HG03045 (cell line): ENCODE measurements at regions not wholly inside any gene's neighbourhood (a gene's known extent, or its start where the extent isn't known, plus 50 kb on each side); places are given as distances from the start of the nearest gene placed in this dataset.
"Not testable (repeated sequence)": the region's sequence is repeated elsewhere in the genome, so short reads cannot be mapped to it uniquely, and the experiment has no call there.

Source experiments
- ATAC-seq: cut with Tn5 transposase; IDR thresholded peaks from one replicate; pipeline ENCODE4 v1.9.1; 2021; ENCODE audit warnings: mild to moderate bottlenecking, moderate library complexity; ENCODE audit not compliant: unreplicated experiment

GRCh38 chr6:170199716-170200115, 91.2 kb downstream of the DLL1 start:
- no peak for ATAC-seq

- ATAC-seq = no peak
Measured at GRCh38 chr6:170198298-170198697, 92.6 kb downstream of the DLL1 start.

DNA sequence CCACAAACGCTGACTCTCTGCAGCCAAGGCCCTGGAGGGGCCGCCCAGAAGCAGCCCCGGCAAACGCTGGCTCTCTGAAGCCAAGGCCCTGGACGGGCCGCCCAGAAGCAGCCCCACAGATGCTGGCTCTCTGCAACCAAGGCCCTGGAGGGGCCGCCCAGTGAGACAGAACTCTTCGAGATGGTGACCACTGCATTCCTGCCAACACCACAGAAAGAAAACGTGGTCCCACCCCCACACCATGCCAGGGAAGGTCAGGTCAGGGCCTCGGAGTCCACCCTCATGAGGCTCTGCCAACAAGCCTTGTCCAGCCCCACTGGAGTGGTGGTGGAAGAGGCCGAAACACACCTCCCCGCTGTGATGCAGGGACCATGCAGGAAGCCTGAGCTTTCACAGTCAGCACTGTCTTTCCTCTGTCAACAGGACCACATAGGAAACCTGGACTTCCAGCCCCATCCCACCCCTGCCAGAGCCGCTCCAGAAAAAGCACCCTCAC, 97.5 kb downstream of the DLL1 start:
- ATAC-seq = no peak

- no peak for ATAC-seq
Measured at GRCh38 chr6:170192905-170193304, 98.0 kb downstream of the DLL1 start.

DNA sequence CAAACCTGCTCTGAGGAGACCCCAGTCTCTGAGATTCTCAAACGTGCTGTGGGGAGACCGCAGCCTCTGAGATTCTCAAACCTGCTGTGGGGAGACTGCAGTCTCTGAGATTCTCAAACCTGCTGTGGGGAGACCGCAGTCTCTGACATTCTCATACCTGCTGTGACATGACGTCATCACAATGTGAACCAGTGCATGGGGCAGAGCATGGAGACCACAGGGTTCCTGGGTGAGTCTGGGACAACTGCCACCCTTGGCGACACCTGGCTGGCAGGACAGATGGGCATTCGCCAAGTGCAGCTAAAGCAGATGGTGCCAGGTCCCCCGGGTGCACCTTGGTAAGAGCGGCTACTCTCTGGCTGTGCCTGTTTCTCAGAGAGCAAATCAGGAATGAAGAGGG, 98.8 kb downstream of the DLL1 start:
- ATAC-seq = not testable (repeated sequence)

- ATAC-seq = no peak
Measured at GRCh38 chr6:170190046-170190445, 100.8 kb downstream of the DLL1 start.

DNA sequence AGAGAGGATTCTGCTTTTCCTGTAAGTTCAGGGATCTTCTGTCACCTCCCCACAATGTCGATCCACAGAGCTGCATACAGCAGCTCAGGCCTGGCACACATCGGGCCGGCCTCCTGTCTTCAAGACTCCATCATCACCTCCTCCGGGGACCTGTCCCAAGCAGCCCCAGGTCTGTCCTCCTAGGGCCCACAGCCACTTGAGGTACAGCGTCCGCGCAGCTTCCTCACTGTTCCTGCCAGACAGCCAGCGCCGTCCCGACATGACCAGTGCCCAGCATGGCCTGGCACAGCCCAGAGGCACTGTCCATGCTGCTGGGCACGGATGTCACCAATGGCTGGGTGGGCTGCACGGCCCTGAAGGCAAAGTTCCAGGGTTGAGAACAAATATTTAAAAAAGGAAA, 101.6 kb downstream of the DLL1 start:
- no peak for ATAC-seq

GRCh38 chr6:170188571-170189001, 102.3 kb downstream of the DLL1 start:
- ATAC-seq = no peak

DNA sequence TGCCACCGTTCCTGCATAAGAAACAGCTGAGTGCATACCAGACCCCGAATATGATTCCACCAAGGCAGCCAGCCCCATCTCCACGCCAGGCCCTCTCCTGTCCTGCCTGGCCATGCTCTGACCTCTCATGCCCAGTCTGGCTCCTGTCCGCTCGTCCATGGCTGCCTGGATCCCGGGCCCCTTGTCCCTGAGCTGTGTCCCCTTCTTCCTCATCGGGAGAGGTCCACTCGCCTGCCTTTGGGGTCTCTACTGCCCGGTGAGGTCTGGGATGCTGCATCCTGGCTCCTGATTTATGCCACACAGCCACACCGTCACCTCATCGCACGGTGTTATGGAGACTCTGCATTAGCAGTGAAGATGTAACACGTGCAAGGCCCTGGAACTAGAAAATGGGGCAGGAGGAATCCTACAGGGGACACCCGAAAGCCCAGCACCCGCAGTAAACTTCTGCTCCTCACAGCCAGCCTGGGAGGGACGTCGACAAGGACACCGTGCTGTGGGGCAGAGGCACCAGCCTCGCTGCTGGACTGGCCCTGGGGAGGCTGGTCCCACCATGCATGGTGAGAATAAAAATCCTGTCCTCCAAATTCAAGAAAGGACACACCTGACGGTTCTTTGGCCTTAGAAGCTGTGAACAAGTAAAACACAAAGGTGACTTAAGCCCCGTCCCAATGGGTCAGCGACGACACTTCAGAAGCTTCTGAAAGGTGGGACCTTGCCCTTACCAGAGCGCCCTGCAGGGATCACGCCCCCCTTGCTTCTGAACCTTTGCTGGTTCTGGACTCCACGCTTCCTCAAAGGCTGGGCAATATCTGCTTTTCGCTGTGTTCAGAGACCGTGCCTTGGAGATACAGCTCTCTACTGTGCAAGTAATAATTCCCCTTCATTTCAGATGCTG, 103.0 kb downstream of the DLL1 start:
- no peak for ATAC-seq

DNA sequence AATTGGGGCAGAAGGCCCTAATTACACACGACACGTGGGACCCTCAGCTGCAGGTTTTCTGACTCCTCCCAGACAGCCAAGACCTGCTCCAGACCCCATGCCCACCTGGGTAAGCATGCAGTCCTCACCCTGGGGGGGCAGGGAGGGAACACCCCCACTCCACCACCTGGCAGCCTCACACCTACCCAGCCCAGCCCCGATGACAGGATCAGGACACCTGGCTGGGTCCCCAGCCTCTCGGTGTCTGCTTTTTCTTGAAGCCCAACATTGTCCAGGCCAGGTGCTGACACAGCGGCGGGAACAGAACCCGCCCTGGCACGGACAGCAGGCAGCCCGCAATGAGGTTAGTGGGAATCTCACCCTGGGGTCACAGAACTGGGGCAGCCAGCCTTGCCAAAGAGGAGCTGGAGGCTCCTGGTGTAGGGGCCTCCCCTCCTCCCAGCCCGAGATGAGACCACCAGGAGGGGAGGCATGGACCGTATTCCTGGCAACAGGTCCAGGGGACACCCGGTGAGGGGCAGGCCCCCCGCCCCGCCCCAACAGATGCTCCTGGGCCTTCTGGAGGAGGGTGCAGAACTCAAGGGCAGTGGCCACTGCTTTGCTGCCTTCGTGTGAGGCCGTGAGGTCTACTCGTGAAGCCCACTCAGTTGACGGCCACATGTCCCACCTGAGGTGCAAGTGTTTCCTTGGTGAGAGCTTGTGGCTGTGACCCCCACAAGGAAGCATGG, 103.8 kb downstream of the DLL1 start:
- ATAC-seq = no peak

DNA sequence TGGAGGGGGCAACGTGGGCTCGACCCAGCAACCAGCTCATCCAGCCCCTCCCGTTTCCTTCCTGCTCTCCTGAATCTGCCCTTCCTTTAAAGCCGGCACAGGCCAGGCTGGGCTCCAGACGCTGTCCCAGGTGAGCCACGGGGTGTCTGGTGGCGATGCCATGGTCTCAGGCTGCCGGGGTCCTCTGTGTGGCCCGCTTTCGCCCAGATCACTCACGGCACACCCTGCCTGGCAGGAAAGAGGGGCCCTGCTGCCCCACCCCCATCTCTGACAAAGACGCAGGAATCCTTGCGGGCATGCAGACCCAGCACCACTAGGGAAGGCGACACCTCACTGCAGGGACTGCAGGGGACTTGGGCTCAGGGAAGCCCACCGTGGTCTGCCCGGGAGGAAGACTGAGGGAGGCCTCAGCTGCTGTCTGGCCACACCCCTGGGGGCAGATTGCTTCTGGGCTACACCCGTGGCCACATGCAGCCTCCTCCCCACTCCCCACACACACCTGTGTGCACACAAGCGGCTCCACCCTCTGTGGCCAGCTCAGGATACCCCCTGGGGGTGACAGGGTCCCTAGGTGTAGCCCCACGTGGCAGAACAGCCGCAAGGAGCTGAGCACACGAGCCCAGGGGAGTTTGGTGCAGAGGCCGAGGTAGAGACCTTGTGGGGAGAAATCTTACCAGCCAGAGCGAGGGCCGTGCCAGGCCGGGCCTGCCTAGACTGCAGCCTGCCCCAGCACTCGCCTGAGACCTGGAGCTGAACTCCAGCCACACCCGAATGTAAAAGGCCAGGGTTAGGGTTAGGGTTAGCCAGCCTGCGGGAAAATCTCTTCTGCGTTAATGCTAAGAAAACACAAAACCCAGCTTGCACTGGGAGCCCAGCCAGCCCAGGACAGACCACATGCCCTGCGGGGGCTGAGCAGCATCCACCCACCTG, 104.6 kb downstream of the DLL1 start:
- no peak for ATAC-seq

- ATAC-seq = no peak
Measured at GRCh38 chr6:170185175-170185978, 105.5 kb downstream of the DLL1 start.

GRCh38 chr6:170184316-170184715, 106.6 kb downstream of the DLL1 start:
- no peak for ATAC-seq

GRCh38 chr6:170183521-170183920, 107.4 kb downstream of the DLL1 start:
- no peak for ATAC-seq

GRCh38 chr6:170182781-170183120, 108.1 kb downstream of the DLL1 start:
- ATAC-seq = no peak

DNA sequence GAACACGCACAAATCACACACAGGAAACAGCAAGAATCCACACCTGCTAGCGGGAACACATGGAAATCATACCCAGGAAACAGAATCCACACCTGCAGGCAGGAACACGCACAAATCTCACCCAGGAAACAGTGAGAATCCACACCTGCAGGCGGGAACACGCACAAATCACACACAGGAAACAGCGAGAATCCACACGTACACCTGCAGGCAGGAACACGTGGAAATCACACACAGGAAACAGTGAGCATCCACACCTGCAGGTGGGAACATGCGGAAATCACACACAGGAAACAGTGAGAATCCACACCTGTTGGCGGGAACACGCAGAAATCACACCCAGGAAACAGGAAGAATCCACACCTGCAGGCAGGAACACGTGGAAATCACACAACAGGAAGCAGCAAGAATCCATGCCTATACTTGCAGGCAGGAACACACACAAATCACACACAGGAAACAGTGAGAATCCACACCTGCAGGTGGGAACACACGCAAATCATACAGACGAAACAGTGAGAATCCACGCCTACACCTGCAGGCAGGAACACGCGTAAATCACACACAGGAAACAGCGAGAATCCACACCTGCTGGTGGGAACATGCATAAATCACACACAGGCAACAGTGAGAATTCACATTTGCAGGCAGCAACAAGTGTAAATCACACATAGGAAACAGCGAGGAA, 108.6 kb downstream of the DLL1 start:
- no peak for ATAC-seq

GRCh38 chr6:170181338-170181690, 109.6 kb downstream of the DLL1 start:
- ATAC-seq = no peak

DNA sequence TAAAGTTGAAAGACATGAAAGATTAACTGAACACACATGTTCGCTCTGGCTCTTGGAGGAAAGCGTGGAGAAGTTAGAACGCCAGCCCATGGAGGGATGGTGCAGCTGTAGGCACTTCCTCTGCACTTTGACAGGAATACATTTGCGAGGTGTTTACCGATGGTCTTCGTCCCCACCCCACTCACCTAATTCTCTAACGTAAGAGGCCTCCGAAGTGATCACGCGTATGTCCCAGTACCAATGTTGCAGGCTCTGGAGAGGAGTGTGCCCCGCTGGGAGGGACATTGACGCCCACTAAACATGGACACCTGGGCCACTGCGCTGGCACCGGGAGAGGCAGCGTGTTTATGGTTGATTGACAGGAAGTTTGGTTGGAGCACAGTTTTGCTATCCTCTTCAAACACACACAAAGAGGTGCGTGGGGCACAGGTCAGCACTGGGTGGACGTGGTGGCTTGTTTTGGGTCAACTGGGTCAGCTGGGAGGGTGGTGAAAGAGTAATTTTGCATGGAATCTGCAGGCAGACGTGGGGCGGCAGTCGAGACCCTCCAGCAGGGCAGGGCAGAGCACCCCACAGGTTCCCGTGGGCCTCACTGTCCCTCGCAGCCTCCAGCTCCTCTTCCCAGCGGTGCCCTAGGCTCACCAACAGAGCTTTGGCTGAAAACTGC, 110.1 kb downstream of the DLL1 start:
- no peak for ATAC-seq
